ENCODE measurements at regions not wholly inside any gene's neighbourhood (a gene's known extent, or its start where the extent isn't known, plus 50 kb on each side); places are given as distances from the start of the nearest gene placed in this dataset.

- no peak for TF ChIP-seq EZH2phosphoT487 (IDR thresholded peaks at IDR 0.05; ENCODE audit: borderline replicate concordance, low read depth, low read length)
- TF ChIP-seq CTCF (conservative IDR thresholded peaks at IDR 0.05; ENCODE audit: low read length): no peak
- POLR2A ChIA-PET: interaction anchor here (1.1 kb wide), 1 partner anchor 47 kb away, joined by 3 read pairs; no protein-coding TSS in a partner anchor
- Histone ChIP-seq H3K9me3 (ENCODE audit: low read length) (no peaks in the 10 kb centered on the region), H3K4me2 (ENCODE audit: low read length) (no peak overlapping the region), H3K4me3 (ENCODE audit: low read depth, low read length, poor library complexity, severe bottlenecking) (no peak overlapping the region), H4K20me1 (ENCODE audit: insufficient read depth, low read length) (no peaks in the 10 kb centered on the region), H3K36me3 (ENCODE audit: insufficient read depth, low read length) (no peaks in the 10 kb centered on the region), H2AFZ (ENCODE audit: low read length) (no peak overlapping the region), H3K27ac (ENCODE audit: low read depth, low read length, poor library complexity, severe bottlenecking) (no peak overlapping the region), H3K9me2 (ENCODE audit: insufficient read depth, low read length) (no peaks in the 10 kb centered on the region), H3K79me2 (ENCODE audit: insufficient read depth, low read depth, low read length) (no peaks in the 10 kb centered on the region), H3K4me1 (ENCODE audit: insufficient read depth, low read length, poor library complexity, severe bottlenecking) (no peaks in the 10 kb centered on the region)
- CTCF ChIA-PET (ENCODE audit: unreplicated experiment): no interaction called here
- no TSS peak for BruUV-seq (replicated peaks)
- intact Hi-C loops (cut with micrococcal nuclease; ENCODE audit: unreplicated experiment): loop anchor here (5.0 kb wide), 1 partner anchor 323 kb away; no protein-coding TSS in a partner anchor
- no peak for DNase-seq (ENCODE audit: low spot score)
Measured at GRCh38 chr3:78174821-78175220, 1134.9 kb downstream of the ROBO2 start.

GRCh38 chr3:78176869-78177268 lies 1137.0 kb downstream of the ROBO2 start:
- no peaks in the 10 kb centered on the region for H3K36me3 ChIP-seq (ENCODE audit: insufficient read depth, low read length)
- no peaks in the 10 kb centered on the region for H4K20me1 ChIP-seq (ENCODE audit: insufficient read depth, low read length)
- H3K4me1 ChIP-seq (ENCODE audit: insufficient read depth, low read length, poor library complexity, severe bottlenecking): no peaks in the 10 kb centered on the region
- ChIA-PET CTCF (ENCODE audit: unreplicated experiment) (no interaction called here), POLR2A (no interaction called here)
- no peak for DNase-seq (ENCODE audit: low spot score)
- H3K4me3 ChIP-seq (ENCODE audit: low read depth, low read length, poor library complexity, severe bottlenecking): no peak overlapping the region
- TF ChIP-seq EZH2phosphoT487 (IDR thresholded peaks at IDR 0.05; ENCODE audit: borderline replicate concordance, low read depth, low read length): no peak
- TF ChIP-seq CTCF (conservative IDR thresholded peaks at IDR 0.05; ENCODE audit: low read length): no peak
- no peaks in the 10 kb centered on the region for H3K79me2 ChIP-seq (ENCODE audit: insufficient read depth, low read depth, low read length)
- H2AFZ ChIP-seq (ENCODE audit: low read length): no peak overlapping the region
- no peak overlapping the region for H3K4me2 ChIP-seq (ENCODE audit: low read length)
- no TSS peak for BruUV-seq (replicated peaks)
- intact Hi-C loops (cut with micrococcal nuclease; ENCODE audit: unreplicated experiment): loop anchor here (5.0 kb wide), 1 partner anchor 325 kb away; no protein-coding TSS in a partner anchor
- no peak overlapping the region for H3K27ac ChIP-seq (ENCODE audit: low read depth, low read length, poor library complexity, severe bottlenecking)
- no peaks in the 10 kb centered on the region for H3K9me3 ChIP-seq (ENCODE audit: low read length)
- H3K9me2 ChIP-seq (ENCODE audit: insufficient read depth, low read length): no peaks in the 10 kb centered on the region

GRCh38 chr3:78177780-78178179 lies 1137.9 kb downstream of the ROBO2 start:
- Histone ChIP-seq H3K9me2 (ENCODE audit: insufficient read depth, low read length) (no peaks in the 10 kb centered on the region), H3K4me1 (ENCODE audit: insufficient read depth, low read length, poor library complexity, severe bottlenecking) (no peaks in the 10 kb centered on the region), H4K20me1 (ENCODE audit: insufficient read depth, low read length) (no peaks in the 10 kb centered on the region), H2AFZ (ENCODE audit: low read length) (no peak overlapping the region), H3K36me3 (ENCODE audit: insufficient read depth, low read length) (no peaks in the 10 kb centered on the region), H3K9me3 (ENCODE audit: low read length) (no peaks in the 10 kb centered on the region), H3K79me2 (ENCODE audit: insufficient read depth, low read depth, low read length) (no peaks in the 10 kb centered on the region), H3K27ac (ENCODE audit: low read depth, low read length, poor library complexity, severe bottlenecking) (no peak overlapping the region), H3K4me3 (ENCODE audit: low read depth, low read length, poor library complexity, severe bottlenecking) (no peak overlapping the region), H3K4me2 (ENCODE audit: low read length) (no peak overlapping the region)
- BruUV-seq (replicated peaks): no TSS peak
- intact Hi-C loops (cut with micrococcal nuclease; ENCODE audit: unreplicated experiment): loop anchor here (5.0 kb wide), 1 partner anchor 325 kb away; no protein-coding TSS in a partner anchor
- no peak for TF ChIP-seq EZH2phosphoT487 (IDR thresholded peaks at IDR 0.05; ENCODE audit: borderline replicate concordance, low read depth, low read length)
- TF ChIP-seq CTCF (conservative IDR thresholded peaks at IDR 0.05; ENCODE audit: low read length): no peak
- CTCF ChIA-PET (ENCODE audit: unreplicated experiment): no interaction called here
- POLR2A ChIA-PET: no interaction called here
- DNase-seq (ENCODE audit: low spot score): no peak
